ENCODE measurements at regions not wholly inside any gene's neighbourhood (a gene's known extent, or its start where the extent isn't known, plus 50 kb on each side); places are given as distances from the start of the nearest gene placed in this dataset.

- H4K20me1 ChIP-seq (replicated peaks in 1 of 2; ENCODE audit: control insufficient read depth in 1 of 2, insufficient read depth in 2 of 2, low read length in 2 of 2) = no peaks in the 10 kb centered on the region
- no peak overlapping the region for H3K4me2 ChIP-seq (ENCODE audit: insufficient read depth in 1 of 2, low read depth in 2 of 2, low read length in 2 of 2)
- H4K8ac ChIP-seq (ENCODE audit: extremely low read depth, insufficient read depth, low read length) = no peak overlapping the region
- no peaks in the 10 kb centered on the region for H3K9me3 ChIP-seq (ENCODE audit: insufficient read depth in 2 of 2, low read depth in 1 of 2, low read length in 1 of 2)
- no peak overlapping the region for H2AFZ ChIP-seq (ENCODE audit: low read length)
- H4K91ac ChIP-seq (replicated peaks; ENCODE audit: insufficient read length, low read length) = no peak overlapping the region
- H3K4me3 ChIP-seq (ENCODE audit: extremely low read depth in 1 of 4, insufficient read depth in 2 of 4, low read depth in 3 of 4, low read length in 4 of 4) = no peak overlapping the region
- H2BK15ac ChIP-seq (ENCODE audit: low read length) = no peak overlapping the region
- H3K23ac ChIP-seq (ENCODE audit: insufficient read length) = no peak overlapping the region
- H3K4ac ChIP-seq (replicated peaks; ENCODE audit: insufficient read length, low read depth, low read length) = no peak overlapping the region
- 0 out of 7 replicates have a peak, but pooled peaks cover 0 to 2% (median 0%) of the 10 kb centered on the region in 4 experiments for H3K4me1 ChIP-seq (replicated peaks in 1 of 4; ENCODE audit: control insufficient read depth in 3 of 4, insufficient read depth in 4 of 4, low read length in 3 of 4)
- ChIA-PET POLR2A (ENCODE audit: partially characterized antibody) (no interaction called here), CTCF (ENCODE audit: partially characterized antibody) (no interaction called here)
- H4K5ac ChIP-seq (ENCODE audit: insufficient read length, low read depth, low read length) = no peak overlapping the region
- TF ChIP-seq KDM4A (IDR thresholded peaks at IDR 0.05; ENCODE audit: low read depth, low read length, severe bottlenecking) (no peak), KDM1A (IDR thresholded peaks at IDR 0.05; ENCODE audit: borderline replicate concordance, low read length) (no peak), PHF8 (conservative IDR thresholded peaks at IDR 0.05; ENCODE audit: low read depth, low read length) (no peak), GABPA (IDR thresholded peaks at IDR 0.05; ENCODE audit: borderline replicate concordance, insufficient read depth, low read length) (no peak), MAX (IDR thresholded peaks at IDR 0.05) (no peak), HDAC2 (IDR thresholded peaks at IDR 0.05; ENCODE audit: borderline replicate concordance in 1 of 2, low read depth in 2 of 2, low read length in 2 of 2) (no peak), YY1 (IDR thresholded peaks at IDR 0.05; ENCODE audit: low read depth, low read length) (no peak), RXRA (IDR thresholded peaks at IDR 0.05; ENCODE audit: insufficient read depth, low read depth, low read length) (no peak), RBBP5 (IDR thresholded peaks at IDR 0.05; ENCODE audit: borderline replicate concordance, low read depth, low read length) (no peak), POLR2A (IDR thresholded peaks at IDR 0.05; ENCODE audit: control extremely low read depth in 1 of 2, low read depth in 2 of 2, low read length in 2 of 2) (no peak)
- no peaks in the 10 kb centered on the region for H3K79me2 ChIP-seq (ENCODE audit: control insufficient read depth in 1 of 2, insufficient read depth in 2 of 2, low read length in 2 of 2)
- H3K18ac ChIP-seq (ENCODE audit: extremely low read depth, low read length) = no peak overlapping the region
- no peak overlapping the region for H2BK12ac ChIP-seq (ENCODE audit: low read depth, low read length)
- no peak overlapping the region for H3K56ac ChIP-seq (replicated peaks; ENCODE audit: insufficient read length, low read depth, low read length)
- DNase-seq (ENCODE audit: low read depth in 1 of 2, low spot score in 2 of 2) (no peak), FAIRE-seq (no peak)
- no peak overlapping the region for H2BK5ac ChIP-seq (ENCODE audit: low read depth, low read length)
- no peaks in the 10 kb centered on the region for H3K27me3 ChIP-seq (replicated peaks in 1 of 4; ENCODE audit: control insufficient read depth in 3 of 4, extremely low read depth in 1 of 4, insufficient read depth in 3 of 4, low read length in 3 of 4)
- H3K9ac ChIP-seq (replicated peaks in 1 of 4; ENCODE audit: extremely low read depth in 1 of 4, low read depth in 3 of 4, low read length in 3 of 4) = no peak overlapping the region
- no peaks in the 10 kb centered on the region for H3K23me2 ChIP-seq (ENCODE audit: low read depth, low read length)
- no peak overlapping the region for H2AK5ac ChIP-seq (ENCODE audit: low read depth, low read length)
- H3K79me1 ChIP-seq (ENCODE audit: low read depth, low read length) = no peaks in the 10 kb centered on the region
- H3K14ac ChIP-seq (ENCODE audit: insufficient read length) = no peak overlapping the region
- WGBS, 2 experiments (ENCODE audit: extremely low coverage in 1 of 2, insufficient coverage in 1 of 2, insufficient read length in 1 of 2, insufficient replicate concordance in 2 of 2, low coverage in 1 of 2, low lambda C conversion rate in 2 of 2, missing lambda C conversion rate in 1 of 2) = 90% methylated on average over 4 of the region's 4 CpGs; no CpG with 5 or more reads in 1 of the 2 experiments
- H2BK120ac ChIP-seq (replicated peaks; ENCODE audit: low read depth, low read length) = no peak overlapping the region
- no peaks in the 10 kb centered on the region for H3K36me3 ChIP-seq (ENCODE audit: control insufficient read depth in 2 of 4, insufficient read depth in 4 of 4, low read length in 3 of 4)
- no peak overlapping the region for H3K27ac ChIP-seq (ENCODE audit: low read depth, low read length)
- no peak overlapping the region for H2BK20ac ChIP-seq (ENCODE audit: low read length)
These were observed 135.0 kb upstream of the TMEM132C start for GRCh38 chr12:128131955-128132354.
